Astrocyte (in vitro differentiated cells and primary cell): ENCODE measurements at regions not wholly inside any gene's neighbourhood (a gene's known extent, or its start where the extent isn't known, plus 50 kb on each side); places are given as distances from the start of the nearest gene placed in this dataset.

ENCODE experiments used
- DNase-seq: peaks from one replicate; pipeline ENCODE4 v3.0.0-alpha.2; 2010; ENCODE audit warnings: low read depth
- FAIRE-seq: peaks from 2 replicates; lab custom pipeline; 2011; peaks lifted over from hg19 to GRCh38; lab: Jason Lieb, UNC
- H2AFZ ChIP-seq: 2 replicates; pipeline ENCODE4 v1.6.0; 2012; ENCODE audit warnings: low read depth, low read length, inconsistent platforms
- H3K27ac ChIP-seq: 2 replicates; pipeline ENCODE4 v1.5.1; 2011; ENCODE audit warnings: low read depth, low read length, inconsistent platforms
- H3K27me3 ChIP-seq: 2 replicates; pipeline ENCODE4 v1.6.0; 2011; ENCODE audit warnings: low read length, inconsistent platforms; ENCODE audit not compliant: insufficient read depth
- H3K36me3 ChIP-seq: 2 replicates; pipeline ENCODE4 v1.5.1; 2011; ENCODE audit warnings: low read length, inconsistent platforms; ENCODE audit not compliant: insufficient read depth
- H3K4me1 ChIP-seq: 2 replicates; pipeline ENCODE4 v1.5.1; 2011; ENCODE audit warnings: low read length, inconsistent platforms; ENCODE audit not compliant: insufficient read depth
- H3K4me2 ChIP-seq: 2 replicates; pipeline ENCODE4 v1.6.0; 2012; ENCODE audit warnings: low read length, inconsistent platforms
- H3K4me3 ChIP-seq: 2 replicates; pipeline ENCODE4 v1.5.1; 2011; ENCODE audit warnings: low read depth, mild to moderate bottlenecking, low read length, inconsistent platforms; ENCODE audit not compliant: insufficient read depth
- H3K79me2 ChIP-seq: 2 replicates; pipeline ENCODE4 v1.6.0; 2012; ENCODE audit warnings: mild to moderate bottlenecking, low read length, inconsistent platforms; ENCODE audit not compliant: insufficient read depth
- H3K9ac ChIP-seq: 2 replicates; pipeline ENCODE4 v1.6.0; 2012; ENCODE audit warnings: mild to moderate bottlenecking, low read length, inconsistent platforms
- H3K9me3 ChIP-seq: 2 replicates; pipeline ENCODE4 v1.5.1; 2012; ENCODE audit warnings: low read depth, mild to moderate bottlenecking, low read length, inconsistent platforms; ENCODE audit not compliant: insufficient read depth
- H4K20me1 ChIP-seq: 2 replicates; pipeline ENCODE4 v1.6.0; 2012; ENCODE audit warnings: low read length, inconsistent platforms; ENCODE audit not compliant: insufficient read depth
- H3K27ac Mint-ChIP-seq: one replicate; pipeline ENCODE4 v1.8.0; 2021; ENCODE audit warnings: mild to moderate bottlenecking, mixed read lengths; ENCODE audit not compliant: unreplicated experiment
- H3K27me3 Mint-ChIP-seq: one replicate; pipeline ENCODE4 v1.8.0; 2021; ENCODE audit warnings: low read depth, mixed read lengths; ENCODE audit not compliant: unreplicated experiment
- H3K36me3 Mint-ChIP-seq: one replicate; pipeline ENCODE4 v1.8.0; 2021; ENCODE audit warnings: low read depth, mixed read lengths; ENCODE audit not compliant: unreplicated experiment
- H3K4me1 Mint-ChIP-seq: one replicate; pipeline ENCODE4 v1.8.0; 2021; ENCODE audit warnings: low read depth, mixed read lengths; ENCODE audit not compliant: unreplicated experiment
- H3K4me3 Mint-ChIP-seq: one replicate; pipeline ENCODE4 v1.8.0; 2021; ENCODE audit warnings: mild to moderate bottlenecking, moderate library complexity, mixed read lengths; ENCODE audit not compliant: unreplicated experiment
- H3K9me3 Mint-ChIP-seq: one replicate; pipeline ENCODE4 v1.8.0; 2021; ENCODE audit warnings: mild to moderate bottlenecking, mixed read lengths; ENCODE audit not compliant: unreplicated experiment
- CTCF ChIP-seq: IDR thresholded peaks from 2 replicates; pipeline ENCODE4 v1.5.1; 2011; ENCODE audit warnings: low read depth, mild to moderate bottlenecking, inconsistent platforms, low read length, moderate library complexity; ENCODE audit not compliant: insufficient read depth
- EZH2 ChIP-seq: IDR thresholded peaks from 2 replicates; pipeline ENCODE4 v1.6.1; 2012; ENCODE audit warnings: mild to moderate bottlenecking, low read length, inconsistent platforms; ENCODE audit not compliant: insufficient read depth

DNA sequence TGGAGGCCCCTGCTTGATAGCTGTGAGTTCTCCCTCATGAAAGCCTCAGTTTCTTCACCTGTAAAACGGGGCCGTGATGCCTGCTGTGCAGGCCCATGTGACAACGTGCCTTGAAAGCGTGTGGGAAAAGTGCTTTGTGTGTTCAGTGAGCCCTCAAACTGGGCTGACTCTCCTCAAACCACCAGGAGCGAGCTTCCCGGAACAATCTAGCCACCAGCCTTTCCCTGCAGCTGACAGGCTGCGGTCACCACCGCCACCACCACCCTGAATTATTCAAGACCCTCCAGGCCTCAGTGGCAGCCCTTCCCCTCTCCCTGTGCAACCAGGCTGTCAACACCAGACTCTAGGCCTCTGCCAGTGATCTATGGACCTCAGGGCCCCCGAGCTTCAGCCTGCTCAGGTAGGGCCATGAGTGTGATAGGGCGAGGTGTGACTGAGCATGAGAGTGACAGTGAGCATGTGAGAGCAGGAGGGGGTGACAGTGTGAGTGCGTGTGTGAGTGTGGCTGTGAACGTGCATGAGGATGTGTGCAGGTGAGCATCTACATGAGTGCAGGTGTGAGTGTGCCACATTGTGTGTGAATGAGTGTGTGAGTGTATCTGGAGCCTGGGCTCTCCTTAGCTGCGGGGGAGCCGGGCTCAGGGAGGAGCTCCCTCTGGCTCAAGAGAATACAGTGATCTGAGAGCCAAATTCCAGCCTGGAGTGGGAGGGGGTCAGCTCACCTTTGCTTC, 53.3 kb upstream of the PSD2 start:
- no peak overlapping the region for H3K4me3 ChIP-seq
- no peak for DNase-seq
- H3K36me3 ChIP-seq = no peaks in the 10 kb centered on the region
- no peaks in the 10 kb centered on the region for H3K27me3 Mint-ChIP-seq
- peaks cover 55% of the 10 kb centered on the region for H3K4me1 ChIP-seq
- H3K27ac ChIP-seq = no peak overlapping the region
- no peaks in the 10 kb centered on the region for H4K20me1 ChIP-seq
- peaks cover 58% of the 10 kb centered on the region for H3K4me1 Mint-ChIP-seq
- H3K4me3 Mint-ChIP-seq = no peak overlapping the region
- H3K36me3 Mint-ChIP-seq = peaks cover 5% of the 10 kb centered on the region
- no peak overlapping the region for H3K27ac Mint-ChIP-seq
- peak overlapping the region; percentile 19 for H3K4me2 ChIP-seq
- H3K79me2 ChIP-seq = no peaks in the 10 kb centered on the region
- H3K9me3 Mint-ChIP-seq = peaks cover 2% of the 10 kb centered on the region
- no peak overlapping the region for H3K9ac ChIP-seq
- no peak overlapping the region for H2AFZ ChIP-seq
- H3K27me3 ChIP-seq = no peaks in the 10 kb centered on the region
- FAIRE-seq = no peak
- TF ChIP-seq CTCF = no peak
- no peak for TF ChIP-seq EZH2
- no peaks in the 10 kb centered on the region for H3K9me3 ChIP-seq

DNA sequence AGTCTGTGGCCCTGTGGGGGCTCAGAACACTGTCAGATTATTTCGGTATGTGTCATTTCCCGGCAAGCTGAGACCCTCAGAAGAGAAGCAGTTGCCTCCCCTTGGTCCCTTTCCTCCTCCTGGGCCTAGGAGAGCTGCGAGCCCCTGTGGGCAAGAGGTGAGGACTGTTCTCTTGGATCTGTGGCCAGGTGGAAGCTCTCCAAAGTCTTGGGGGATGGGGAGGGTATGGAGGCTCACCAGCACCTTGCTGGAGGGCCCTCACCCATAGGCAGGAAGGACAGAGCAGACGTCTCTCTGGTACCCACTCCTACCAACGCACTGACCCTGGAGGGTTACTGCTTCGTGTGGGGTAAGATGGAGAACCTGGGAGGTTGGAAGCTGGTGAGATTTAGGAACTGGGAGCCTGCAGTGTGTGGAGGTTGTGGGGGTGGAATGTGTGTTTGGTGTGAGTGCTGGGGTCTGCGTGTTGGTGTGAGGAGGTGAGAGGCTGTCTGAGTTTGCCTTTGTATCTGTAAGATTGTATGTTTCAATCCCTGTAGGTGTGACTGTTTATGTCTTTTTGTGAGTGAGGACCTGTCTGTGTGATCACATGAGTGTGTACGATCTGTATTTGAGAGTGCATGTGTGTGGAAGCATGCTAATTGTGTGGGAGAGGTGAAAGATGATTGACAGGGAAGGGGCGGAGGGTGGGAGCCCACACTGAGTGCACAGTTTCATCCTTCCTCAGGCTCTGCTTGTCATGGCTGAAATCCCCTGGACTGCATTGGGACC, 52.4 kb upstream of the PSD2 start:
- no peaks in the 10 kb centered on the region for H4K20me1 ChIP-seq
- H3K4me2 ChIP-seq = peak overlapping the region; percentile 19
- no peaks in the 10 kb centered on the region for H3K79me2 ChIP-seq
- FAIRE-seq (no peak), DNase-seq (no peak)
- no peak overlapping the region for H3K9ac ChIP-seq
- no peak overlapping the region for H2AFZ ChIP-seq
- no peak overlapping the region for H3K4me3 ChIP-seq
- Mint-ChIP-seq H3K27ac (no peak overlapping the region), H3K4me1 (peaks cover 57% of the 10 kb centered on the region), H3K27me3 (no peaks in the 10 kb centered on the region), H3K9me3 (peaks cover 2% of the 10 kb centered on the region), H3K36me3 (peaks cover 3% of the 10 kb centered on the region), H3K4me3 (peak overlapping the region; percentile 5)
- no peaks in the 10 kb centered on the region for H3K27me3 ChIP-seq
- H3K4me1 ChIP-seq = peaks cover 63% of the 10 kb centered on the region
- no peaks in the 10 kb centered on the region for H3K36me3 ChIP-seq
- no peaks in the 10 kb centered on the region for H3K9me3 ChIP-seq
- TF ChIP-seq EZH2 = no peak
- no peak for TF ChIP-seq CTCF
- no peak overlapping the region for H3K27ac ChIP-seq

DNA sequence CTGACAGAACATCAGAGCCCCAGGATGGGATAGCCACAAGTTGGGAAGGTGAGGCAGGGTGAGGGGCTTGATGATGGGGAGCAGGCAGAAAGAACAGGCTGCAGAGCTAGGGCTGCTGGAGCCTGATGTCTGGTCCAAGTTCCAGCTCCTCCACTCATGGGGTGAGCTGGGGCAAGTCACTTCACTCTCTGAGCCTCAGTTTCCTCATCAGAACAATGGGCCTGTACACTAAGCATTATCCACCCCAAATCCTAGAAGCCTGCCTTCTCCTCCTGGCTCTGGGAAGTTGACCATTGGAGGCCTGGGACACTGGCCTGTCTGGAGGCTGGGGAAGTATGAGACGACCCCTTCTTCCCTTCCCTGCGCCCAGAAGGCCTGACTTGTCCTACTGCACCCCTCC, 51.8 kb upstream of the PSD2 start:
- DNase-seq = no peak
- H2AFZ ChIP-seq = no peak overlapping the region
- no peaks in the 10 kb centered on the region for H4K20me1 ChIP-seq
- no peak overlapping the region for H3K4me3 ChIP-seq
- H3K9ac ChIP-seq = no peak overlapping the region
- H3K36me3 Mint-ChIP-seq = peaks cover 3% of the 10 kb centered on the region
- no peak overlapping the region for H3K4me3 Mint-ChIP-seq
- TF ChIP-seq CTCF (no peak), EZH2 (no peak)
- H3K4me2 ChIP-seq = no peak overlapping the region
- peaks cover 2% of the 10 kb centered on the region for H3K9me3 Mint-ChIP-seq
- H3K27me3 ChIP-seq = no peaks in the 10 kb centered on the region
- no peak for FAIRE-seq
- no peak overlapping the region for H3K27ac ChIP-seq
- peaks cover 57% of the 10 kb centered on the region for H3K4me1 Mint-ChIP-seq
- H3K4me1 ChIP-seq = peaks cover 65% of the 10 kb centered on the region
- H3K27ac Mint-ChIP-seq = peak overlapping the region; percentile 41
- no peaks in the 10 kb centered on the region for H3K9me3 ChIP-seq
- no peaks in the 10 kb centered on the region for H3K79me2 ChIP-seq
- H3K36me3 ChIP-seq = no peaks in the 10 kb centered on the region
- H3K27me3 Mint-ChIP-seq = no peaks in the 10 kb centered on the region
